SK-N-SH (cell line): ENCODE measurements at regions not wholly inside any gene's neighbourhood (a gene's known extent, or its start where the extent isn't known, plus 50 kb on each side); places are given as distances from the start of the nearest gene placed in this dataset.

Experiments used
- CTCF ChIA-PET: fragments of 300-600, 350-600 bp; formaldehyde crosslinking; extraction: SDS; loops from one replicate; lab custom pipeline; 2021; lab: Yijun Ruan, JAX
- POLR2A ChIA-PET: fragments of 350-600 bp; sonication (Branson Sonifier 250); formaldehyde crosslinking; extraction: SDS; loops from one replicate; lab custom pipeline; 2020; ENCODE audit warnings: antibody characterized with exemption, inconsistent platforms; lab: Yijun Ruan, JAX
- DNase-seq: peaks from one replicate; pipeline ENCODE4 v3.0.0; 2012
- H2AFZ ChIP-seq: fragments of 200-600 bp; sonication (generic); 2 replicates; pipeline ENCODE4 v1.8.1; 2016; ENCODE audit warnings: antibody characterized with exemption, mild to moderate bottlenecking, low read depth
- H3F3A ChIP-seq: fragments of 200-600 bp; sonication (generic); replicated peaks from 2 replicates; pipeline ENCODE3; 2016; ENCODE audit warnings: antibody characterized with exemption, mild to moderate bottlenecking; ENCODE audit not compliant: insufficient read depth
- H3K27ac ChIP-seq, 2 experiments: fragments of 200-500 bp in 1 of 2; fragments of 200-600 bp in 1 of 2; sonication (Bioruptor generic) in 1 of 2; sonication (generic), shearing (Covaris generic) in 1 of 2; 2 replicates each; pipeline versions ENCODE4 v1.5.1 to v1.6.1; 2014 to 2016; ENCODE audit warnings: low read depth in 2 of 2, inconsistent platforms in 1 of 2, low read length in 1 of 2, mild to moderate bottlenecking in 1 of 2, mixed read lengths in 1 of 2
- H3K27me3 ChIP-seq: fragments of 200-600 bp; sonication (generic), shearing (Covaris generic); 2 replicates; pipeline ENCODE4 v1.6.1; 2016; ENCODE audit warnings: mixed run types; ENCODE audit not compliant: insufficient read depth
- H3K36me3 ChIP-seq, 2 experiments: fragments of 200-500 bp in 1 of 2; fragments of 200-600 bp in 1 of 2; sonication (Bioruptor generic) in 1 of 2; sonication (generic) in 1 of 2; replicated peaks in 1 of 2; 2 replicates each; pipeline versions ENCODE3 to v1.5.1; 2014 to 2016; ENCODE audit warnings: low read length in 1 of 2, mild to moderate bottlenecking in 1 of 2; ENCODE audit not compliant: insufficient read depth in 2 of 2, control insufficient read depth in 1 of 2
- H3K4me1 ChIP-seq, 2 experiments: fragments of 200-500 bp in 1 of 2; fragments of 200-600 bp in 1 of 2; sonication (Bioruptor generic) in 1 of 2; sonication (generic), shearing (Covaris generic) in 1 of 2; 2 replicates each; pipeline versions ENCODE4 v1.5.1 to v1.6.1; 2014 to 2016; ENCODE audit warnings: low read depth in 1 of 2, low read length in 1 of 2, mixed run types in 1 of 2; ENCODE audit not compliant: insufficient read depth in 2 of 2, control insufficient read depth in 1 of 2
- H3K4me2 ChIP-seq: fragments of 200-600 bp; sonication (generic), shearing (Covaris generic); 2 replicates; pipeline ENCODE4 v1.6.1; 2017; ENCODE audit warnings: mixed run types
- H3K4me3 ChIP-seq, 2 experiments: fragments of 200-500 bp in 1 of 2; fragments of 200-600 bp in 1 of 2; sonication (Bioruptor generic) in 1 of 2; sonication (generic), shearing (Covaris generic) in 1 of 2; 2 replicates each; pipeline versions ENCODE4 v1.5.1 to v1.8.1; 2014 to 2016; ENCODE audit warnings: low read depth in 2 of 2, inconsistent platforms in 1 of 2, low read length in 1 of 2, mild to moderate bottlenecking in 1 of 2, mixed read lengths in 1 of 2, moderate library complexity in 1 of 2
- H3K79me2 ChIP-seq: fragments of 200-600 bp; sonication (generic); 2 replicates; pipeline ENCODE4 v1.8.1; 2017; ENCODE audit warnings: mild to moderate bottlenecking; ENCODE audit not compliant: insufficient read depth
- H3K9ac ChIP-seq: fragments of 200-600 bp; sonication (generic); 2 replicates; pipeline ENCODE4 v1.6.1; 2017; ENCODE audit warnings: mixed run types
- H3K9me2 ChIP-seq: fragments of 200-600 bp; sonication (generic); 2 replicates; pipeline ENCODE4 v1.6.1; 2017; ENCODE audit warnings: mixed run types
- H3K9me3 ChIP-seq: fragments of 200-600 bp; sonication (generic); 2 replicates; pipeline ENCODE4 v1.6.1; 2017; ENCODE audit warnings: mixed run types, mild to moderate bottlenecking, moderate library complexity
- H4K20me1 ChIP-seq: fragments of 200-600 bp; sonication (generic); 2 replicates; pipeline ENCODE4 v1.6.1; 2017; ENCODE audit warnings: mild to moderate bottlenecking, mixed run types; ENCODE audit not compliant: insufficient read depth
- CHD2 ChIP-seq: fragments of 150-350 bp; IDR thresholded peaks from 2 replicates; pipeline ENCODE4 v1.6.1; 2018; ENCODE audit warnings: low read length; ENCODE audit not compliant: partially characterized antibody
- EZH2phosphoT487 ChIP-seq: fragments of 200-600 bp; sonication (generic); IDR thresholded peaks from 2 replicates; pipeline ENCODE4 v1.6.1; 2017; ENCODE audit warnings: low read depth, mixed run types, mild to moderate bottlenecking, antibody characterized with exemption, moderate library complexity, borderline replicate concordance
- FOSL2 ChIP-seq: IDR thresholded peaks from 2 replicates; pipeline ENCODE4 v1.4.0; 2012; ENCODE audit warnings: low read depth, mild to moderate bottlenecking, moderate library complexity, borderline replicate concordance
- GABPA ChIP-seq: IDR thresholded peaks from 2 replicates; pipeline ENCODE4 v1.4.0; 2012; ENCODE audit warnings: low read depth, mild to moderate bottlenecking
- GATA2 ChIP-seq: sonication (generic); formaldehyde crosslinking; IDR thresholded peaks from 2 replicates; pipeline ENCODE4 v1.5.0; 2020; ENCODE audit warnings: mild to moderate bottlenecking, missing genetic modification reagents
- MEF2A ChIP-seq: IDR thresholded peaks from 2 replicates; pipeline ENCODE4 v1.4.0; 2012; ENCODE audit warnings: low read depth, borderline replicate concordance
- MXI1 ChIP-seq: IDR thresholded peaks from 2 replicates; pipeline ENCODE4 v1.6.1; 2012; ENCODE audit warnings: mild to moderate bottlenecking, low read depth, low read length, improper control_type of control experiment
- NFIC ChIP-seq: IDR thresholded peaks from 2 replicates; pipeline ENCODE4 v1.4.0; 2012; ENCODE audit warnings: borderline replicate concordance
- RAD21 ChIP-seq: IDR thresholded peaks from 2 replicates; pipeline ENCODE4 v1.6.1; 2012; ENCODE audit warnings: mild to moderate bottlenecking, low read length
- SIN3A ChIP-seq: IDR thresholded peaks from 2 replicates; pipeline ENCODE4 v1.6.1; 2012; ENCODE audit warnings: low read depth, mild to moderate bottlenecking, low read length, moderate library complexity, borderline replicate concordance
- SMC3 ChIP-seq: IDR thresholded peaks from 2 replicates; pipeline ENCODE4 v1.6.1; 2012; ENCODE audit warnings: low read depth, low read length, improper control_type of control experiment
- TCF12 ChIP-seq: IDR thresholded peaks from 2 replicates; pipeline ENCODE4 v1.4.0; 2012
- TEAD4 ChIP-seq: IDR thresholded peaks from 2 replicates; pipeline ENCODE4 v1.4.0; 2012; ENCODE audit warnings: mild to moderate bottlenecking, borderline replicate concordance; ENCODE audit not compliant: insufficient read depth
- WGBS: methylation state at CpG from one replicate; pipeline ENCODE4 v1.1.6; 2017; ENCODE audit warnings: low lambda C conversion rate; 5-methylcytosine and 5-hydroxymethylcytosine counted together
- TF ChIP-seq, protein P1 (sequence below): fragments of 200-600 bp; sonication (generic); IDR thresholded peaks from 2 replicates; pipeline ENCODE4 v1.6.1; 2017; ENCODE audit warnings: antibody characterized with exemption, mild to moderate bottlenecking, moderate library complexity
- TF ChIP-seq, protein P2 (sequence below): IDR thresholded peaks from 2 replicates; pipeline ENCODE4 v1.6.1; 2012; ENCODE audit warnings: mild to moderate bottlenecking, low read depth, low read length, moderate library complexity
- TF ChIP-seq, protein P3 (sequence below): fragments of 150-350 bp; IDR thresholded peaks from 2 replicates; pipeline ENCODE4 v1.6.1; 2017; ENCODE audit warnings: antibody characterized with exemption, low read length, low read depth, borderline replicate concordance

DNA sequence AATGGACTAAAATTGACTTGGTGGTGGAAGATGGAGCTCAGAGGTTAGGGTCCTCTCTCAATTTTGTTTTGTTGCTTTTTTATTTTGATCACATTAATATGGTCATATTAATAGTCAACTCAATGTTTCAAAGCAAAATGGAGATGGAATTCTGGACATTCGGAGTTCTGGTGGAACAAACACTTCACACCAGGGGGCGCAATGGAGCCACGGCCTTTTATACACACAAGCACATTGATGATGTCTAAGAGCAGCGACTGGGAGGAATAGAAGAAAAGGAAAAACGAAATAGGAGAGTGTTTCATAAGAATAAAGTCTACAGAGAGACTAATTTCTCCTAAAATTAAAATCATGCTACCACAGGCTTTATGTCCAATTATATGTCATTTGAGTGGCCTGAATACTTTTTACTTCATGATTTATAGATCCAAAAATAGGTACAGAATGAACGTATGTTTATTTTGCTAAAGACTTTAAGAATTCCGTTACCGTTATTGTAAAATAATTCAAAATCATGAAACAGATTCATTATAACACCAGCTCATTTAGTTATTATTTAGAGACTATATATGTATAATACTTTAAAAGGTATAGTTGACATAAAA is 197.6 kb upstream of the SASH1 start:
- Histone ChIP-seq H3K4me3 (peak overlapping the region; percentile 19 to 33; a peak in 2 of 4 replicates), H3K27ac (no peak overlapping the region), H3K9me3 (no peaks in the 10 kb centered on the region), H3K4me2 (no peak overlapping the region), H3K4me1 (peaks cover 0 to 4% of the 10 kb centered on the region in 2 experiments; a peak in 1 of 4 replicates), H2AFZ (peak overlapping the region; percentile 62), H4K20me1 (no peaks in the 10 kb centered on the region), H3K9ac (no peak overlapping the region), H3K9me2 (no peaks in the 10 kb centered on the region), H3K27me3 (no peaks in the 10 kb centered on the region), H3F3A (peaks cover 9% of the 10 kb centered on the region), H3K36me3 (no peaks in the 10 kb centered on the region), H3K79me2 (no peaks in the 10 kb centered on the region)
- POLR2A ChIA-PET = no interaction called here
- CTCF ChIA-PET = interaction anchor here (0.7 to 1.6 kb wide), 7 partner anchors 10 to 319 kb away, joined by 3 to 8 read pairs (median 5); no protein-coding TSS in a partner anchor
- TF ChIP-seq TCF12 = no peak
- TF ChIP-seq EZH2phosphoT487 = no peak
- TF ChIP-seq GATA2 (CRISPR knock-in tag) = no peak
- no peak for TF ChIP-seq CHD2
- TF ChIP-seq, protein P1, sequence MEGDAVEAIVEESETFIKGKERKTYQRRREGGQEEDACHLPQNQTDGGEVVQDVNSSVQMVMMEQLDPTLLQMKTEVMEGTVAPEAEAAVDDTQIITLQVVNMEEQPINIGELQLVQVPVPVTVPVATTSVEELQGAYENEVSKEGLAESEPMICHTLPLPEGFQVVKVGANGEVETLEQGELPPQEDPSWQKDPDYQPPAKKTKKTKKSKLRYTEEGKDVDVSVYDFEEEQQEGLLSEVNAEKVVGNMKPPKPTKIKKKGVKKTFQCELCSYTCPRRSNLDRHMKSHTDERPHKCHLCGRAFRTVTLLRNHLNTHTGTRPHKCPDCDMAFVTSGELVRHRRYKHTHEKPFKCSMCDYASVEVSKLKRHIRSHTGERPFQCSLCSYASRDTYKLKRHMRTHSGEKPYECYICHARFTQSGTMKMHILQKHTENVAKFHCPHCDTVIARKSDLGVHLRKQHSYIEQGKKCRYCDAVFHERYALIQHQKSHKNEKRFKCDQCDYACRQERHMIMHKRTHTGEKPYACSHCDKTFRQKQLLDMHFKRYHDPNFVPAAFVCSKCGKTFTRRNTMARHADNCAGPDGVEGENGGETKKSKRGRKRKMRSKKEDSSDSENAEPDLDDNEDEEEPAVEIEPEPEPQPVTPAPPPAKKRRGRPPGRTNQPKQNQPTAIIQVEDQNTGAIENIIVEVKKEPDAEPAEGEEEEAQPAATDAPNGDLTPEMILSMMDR = peak; percentile 82
- TF ChIP-seq SIN3A = no peak
- TF ChIP-seq TEAD4 = no peak
- TF ChIP-seq MXI1 = no peak
- TF ChIP-seq NFIC = no peak
- peak; percentile 69 for TF ChIP-seq SMC3
- no peak for TF ChIP-seq FOSL2
- TF ChIP-seq MEF2A = no peak
- TF ChIP-seq, protein P2, sequence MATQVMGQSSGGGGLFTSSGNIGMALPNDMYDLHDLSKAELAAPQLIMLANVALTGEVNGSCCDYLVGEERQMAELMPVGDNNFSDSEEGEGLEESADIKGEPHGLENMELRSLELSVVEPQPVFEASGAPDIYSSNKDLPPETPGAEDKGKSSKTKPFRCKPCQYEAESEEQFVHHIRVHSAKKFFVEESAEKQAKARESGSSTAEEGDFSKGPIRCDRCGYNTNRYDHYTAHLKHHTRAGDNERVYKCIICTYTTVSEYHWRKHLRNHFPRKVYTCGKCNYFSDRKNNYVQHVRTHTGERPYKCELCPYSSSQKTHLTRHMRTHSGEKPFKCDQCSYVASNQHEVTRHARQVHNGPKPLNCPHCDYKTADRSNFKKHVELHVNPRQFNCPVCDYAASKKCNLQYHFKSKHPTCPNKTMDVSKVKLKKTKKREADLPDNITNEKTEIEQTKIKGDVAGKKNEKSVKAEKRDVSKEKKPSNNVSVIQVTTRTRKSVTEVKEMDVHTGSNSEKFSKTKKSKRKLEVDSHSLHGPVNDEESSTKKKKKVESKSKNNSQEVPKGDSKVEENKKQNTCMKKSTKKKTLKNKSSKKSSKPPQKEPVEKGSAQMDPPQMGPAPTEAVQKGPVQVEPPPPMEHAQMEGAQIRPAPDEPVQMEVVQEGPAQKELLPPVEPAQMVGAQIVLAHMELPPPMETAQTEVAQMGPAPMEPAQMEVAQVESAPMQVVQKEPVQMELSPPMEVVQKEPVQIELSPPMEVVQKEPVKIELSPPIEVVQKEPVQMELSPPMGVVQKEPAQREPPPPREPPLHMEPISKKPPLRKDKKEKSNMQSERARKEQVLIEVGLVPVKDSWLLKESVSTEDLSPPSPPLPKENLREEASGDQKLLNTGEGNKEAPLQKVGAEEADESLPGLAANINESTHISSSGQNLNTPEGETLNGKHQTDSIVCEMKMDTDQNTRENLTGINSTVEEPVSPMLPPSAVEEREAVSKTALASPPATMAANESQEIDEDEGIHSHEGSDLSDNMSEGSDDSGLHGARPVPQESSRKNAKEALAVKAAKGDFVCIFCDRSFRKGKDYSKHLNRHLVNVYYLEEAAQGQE = no peak
- peak; percentile 61 for TF ChIP-seq RAD21
- TF ChIP-seq GABPA = no peak
- TF ChIP-seq, protein P3, sequence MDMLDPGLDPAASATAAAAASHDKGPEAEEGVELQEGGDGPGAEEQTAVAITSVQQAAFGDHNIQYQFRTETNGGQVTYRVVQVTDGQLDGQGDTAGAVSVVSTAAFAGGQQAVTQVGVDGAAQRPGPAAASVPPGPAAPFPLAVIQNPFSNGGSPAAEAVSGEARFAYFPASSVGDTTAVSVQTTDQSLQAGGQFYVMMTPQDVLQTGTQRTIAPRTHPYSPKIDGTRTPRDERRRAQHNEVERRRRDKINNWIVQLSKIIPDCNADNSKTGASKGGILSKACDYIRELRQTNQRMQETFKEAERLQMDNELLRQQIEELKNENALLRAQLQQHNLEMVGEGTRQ = no peak
- DNase-seq = peak; percentile 32
- WGBS = 30% methylated on average over 8 of the region's 8 CpGs
